ENCODE measurements at regions not wholly inside any gene's neighbourhood (a gene's known extent, or its start where the extent isn't known, plus 50 kb on each side); places are given as distances from the start of the nearest gene placed in this dataset.

- CTCF ChIA-PET: no interaction called here
These were observed 497.6 kb downstream of the STIM2 start for GRCh38 chr4:27358269-27358668.

GRCh38 chr4:27360131-27360530 lies 499.5 kb downstream of the STIM2 start:
- Mint-ChIP-seq H3K9me3 (ENCODE audit: insufficient read depth) (no peaks in the 10 kb centered on the region), H3K4me1 (ENCODE audit: low read depth) (no peaks in the 10 kb centered on the region), H3K36me3 (ENCODE audit: low read depth) (no peaks in the 10 kb centered on the region), H3K27me3 (ENCODE audit: low read depth) (no peaks in the 10 kb centered on the region), H3K4me3 (no peak overlapping the region), H3K27ac (no peak overlapping the region)
- ATAC-seq: no peak
- DNase-seq: no peak
- CTCF ChIA-PET: no interaction called here
- POLR2A ChIA-PET: no interaction called here

More at GRCh38 chr4:27358269-27358668, 497.6 kb downstream of the STIM2 start:
- Mint-ChIP-seq H3K4me3 (no peak overlapping the region), H3K4me1 (ENCODE audit: low read depth) (no peaks in the 10 kb centered on the region), H3K27me3 (ENCODE audit: low read depth) (no peaks in the 10 kb centered on the region), H3K9me3 (ENCODE audit: insufficient read depth) (no peaks in the 10 kb centered on the region), H3K36me3 (ENCODE audit: low read depth) (no peaks in the 10 kb centered on the region), H3K27ac (no peak overlapping the region)
- POLR2A ChIA-PET: no interaction called here
- ATAC-seq (no peak), DNase-seq (no peak)

DNA sequence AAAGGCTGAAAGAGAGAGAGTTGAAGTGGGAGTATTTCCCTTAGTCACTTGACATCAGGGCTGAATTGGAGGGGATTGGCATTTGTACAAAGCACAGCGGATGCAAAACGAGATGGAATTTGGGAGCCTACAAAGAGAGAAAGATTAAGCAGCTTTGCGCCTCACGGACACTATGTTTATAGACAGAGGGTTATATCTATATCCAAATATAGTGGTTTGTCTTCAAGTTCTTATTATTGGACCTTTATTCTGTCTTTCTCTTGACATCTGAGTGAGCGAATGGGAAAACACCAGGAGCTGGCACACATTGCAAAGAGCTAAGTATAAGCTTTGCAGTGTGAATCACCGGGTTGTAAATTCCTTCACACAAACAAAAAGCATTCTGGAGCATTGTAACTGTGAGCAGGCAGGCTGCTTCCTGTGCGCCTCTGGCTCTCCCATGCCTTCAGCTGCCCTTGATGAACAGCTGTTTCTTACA lies 500.2 kb downstream of the STIM2 start:
- Mint-ChIP-seq H3K36me3 (ENCODE audit: low read depth) (no peaks in the 10 kb centered on the region), H3K27ac (no peak overlapping the region), H3K4me1 (ENCODE audit: low read depth) (no peaks in the 10 kb centered on the region), H3K4me3 (no peak overlapping the region), H3K27me3 (ENCODE audit: low read depth) (no peaks in the 10 kb centered on the region), H3K9me3 (ENCODE audit: insufficient read depth) (no peaks in the 10 kb centered on the region)
- POLR2A ChIA-PET: no interaction called here
- DNase-seq (no peak), ATAC-seq (no peak)
- CTCF ChIA-PET: no interaction called here

DNA sequence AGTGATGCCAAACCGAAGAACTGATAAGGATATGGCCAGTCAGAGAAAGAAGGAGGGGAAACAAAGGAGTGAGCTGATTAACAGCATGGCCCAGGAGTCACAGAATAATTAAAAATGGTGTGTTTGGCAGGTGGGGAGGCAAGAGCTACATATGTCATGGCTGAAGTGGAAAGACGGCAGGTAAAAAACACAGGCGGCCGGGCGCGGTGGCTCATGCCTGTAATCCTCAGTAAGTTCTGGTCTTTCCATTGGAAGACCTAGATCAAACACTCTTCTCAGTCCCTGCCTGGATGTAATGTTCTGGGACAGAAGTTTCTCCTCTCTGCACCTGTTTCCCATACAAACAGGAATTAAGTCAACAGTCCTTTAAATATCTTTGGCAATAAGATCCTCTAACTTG lies 503.9 kb downstream of the STIM2 start:
- Mint-ChIP-seq H3K9me3 (ENCODE audit: insufficient read depth) (no peaks in the 10 kb centered on the region), H3K4me1 (ENCODE audit: low read depth) (no peaks in the 10 kb centered on the region), H3K27ac (no peak overlapping the region), H3K27me3 (ENCODE audit: low read depth) (no peaks in the 10 kb centered on the region), H3K4me3 (no peak overlapping the region), H3K36me3 (ENCODE audit: low read depth) (no peaks in the 10 kb centered on the region)
- DNase-seq (no peak), ATAC-seq (no peak)
- ChIA-PET CTCF (no interaction called here), POLR2A (no interaction called here)

DNA sequence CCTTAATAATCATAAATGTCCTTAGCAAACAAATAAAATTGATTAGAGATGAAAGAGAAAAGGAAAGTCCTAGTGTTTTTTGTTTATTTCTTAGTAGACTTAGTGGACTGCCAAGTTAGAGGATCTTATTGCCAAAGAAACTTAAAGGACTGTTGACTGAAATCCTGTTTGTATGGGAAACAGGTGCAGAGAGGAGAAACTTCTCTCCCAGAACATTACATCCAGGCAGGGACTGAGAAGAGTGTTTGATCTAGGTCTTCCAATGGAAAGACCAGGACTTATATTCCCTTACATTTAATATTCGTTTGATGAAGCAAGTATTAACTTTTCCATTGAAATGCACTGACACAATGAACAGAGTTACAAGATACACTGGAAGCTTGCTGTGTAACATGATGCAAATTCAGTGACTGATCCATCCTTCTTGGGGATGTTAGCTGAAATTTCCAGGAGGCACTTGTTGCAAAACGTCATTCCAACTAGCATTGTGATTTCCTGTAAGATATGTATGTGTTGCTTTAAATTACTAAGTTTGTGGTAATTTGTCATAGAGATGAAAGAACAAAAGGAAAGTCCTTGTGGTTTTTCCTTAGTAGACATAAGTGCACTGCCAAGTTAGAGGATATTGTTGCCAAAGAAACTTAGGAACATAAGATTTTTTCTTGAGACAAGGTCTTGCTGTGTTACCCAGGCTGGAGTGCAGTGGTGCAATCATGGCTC lies 505.6 kb downstream of the STIM2 start:
- no peak for DNase-seq
- Mint-ChIP-seq H3K4me1 (ENCODE audit: low read depth) (no peaks in the 10 kb centered on the region), H3K27ac (no peak overlapping the region), H3K36me3 (ENCODE audit: low read depth) (no peaks in the 10 kb centered on the region), H3K27me3 (ENCODE audit: low read depth) (no peaks in the 10 kb centered on the region), H3K9me3 (ENCODE audit: insufficient read depth) (no peaks in the 10 kb centered on the region), H3K4me3 (no peak overlapping the region)
- ATAC-seq: no peak
- ChIA-PET CTCF (no interaction called here), POLR2A (no interaction called here)

- ChIA-PET CTCF (no interaction called here), POLR2A (no interaction called here)
- DNase-seq: no peak
- H3K4me3 Mint-ChIP-seq: no peak overlapping the region
- H3K9me3 Mint-ChIP-seq (ENCODE audit: insufficient read depth): no peaks in the 10 kb centered on the region
- no peaks in the 10 kb centered on the region for H3K36me3 Mint-ChIP-seq (ENCODE audit: low read depth)
- H3K4me1 Mint-ChIP-seq (ENCODE audit: low read depth): no peaks in the 10 kb centered on the region
- H3K27ac Mint-ChIP-seq: no peak overlapping the region
- H3K27me3 Mint-ChIP-seq (ENCODE audit: low read depth): no peaks in the 10 kb centered on the region
- ATAC-seq: no peak
These were observed 508.1 kb downstream of the STIM2 start for GRCh38 chr4:27368781-27369180.

- peaks cover 6% of the 10 kb centered on the region for H3K9me3 Mint-ChIP-seq (ENCODE audit: insufficient read depth)
- POLR2A ChIA-PET: no interaction called here
- CTCF ChIA-PET: no interaction called here
- H3K27ac Mint-ChIP-seq: no peak overlapping the region
- no peaks in the 10 kb centered on the region for H3K27me3 Mint-ChIP-seq (ENCODE audit: low read depth)
- DNase-seq (no peak), ATAC-seq (no peak)
- H3K4me1 Mint-ChIP-seq (ENCODE audit: low read depth): no peaks in the 10 kb centered on the region
- H3K36me3 Mint-ChIP-seq (ENCODE audit: low read depth): no peaks in the 10 kb centered on the region
- H3K4me3 Mint-ChIP-seq: no peak overlapping the region
These were observed 521.2 kb downstream of the STIM2 start for GRCh38 chr4:27381815-27382214.

DNA sequence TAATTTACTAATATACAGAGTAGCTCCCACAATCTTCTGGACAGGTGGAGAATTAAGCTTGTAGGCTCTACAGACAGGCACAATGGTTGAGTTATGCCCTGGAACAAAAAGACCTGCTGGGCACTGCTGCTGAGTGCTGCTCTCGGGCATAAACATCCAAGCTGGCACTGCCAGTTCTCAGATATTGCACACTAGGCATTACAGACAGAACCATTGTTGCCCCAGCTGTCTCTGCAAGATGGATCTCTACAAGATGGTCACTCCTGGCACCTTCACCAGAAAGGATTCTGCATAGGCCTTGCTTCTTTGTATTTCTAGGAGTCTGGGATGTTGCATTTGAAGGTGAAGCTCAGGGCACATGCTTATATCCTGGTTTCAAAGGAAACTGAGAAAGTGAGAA lies 527.1 kb downstream of the STIM2 start:
- Mint-ChIP-seq H3K4me1 (ENCODE audit: low read depth) (no peaks in the 10 kb centered on the region), H3K36me3 (ENCODE audit: low read depth) (no peaks in the 10 kb centered on the region), H3K27ac (no peak overlapping the region), H3K4me3 (no peak overlapping the region), H3K27me3 (ENCODE audit: low read depth) (no peaks in the 10 kb centered on the region), H3K9me3 (ENCODE audit: insufficient read depth) (peaks cover 6% of the 10 kb centered on the region)
- CTCF ChIA-PET: no interaction called here
- DNase-seq (no peak), ATAC-seq (no peak)
- POLR2A ChIA-PET: no interaction called here

DNA sequence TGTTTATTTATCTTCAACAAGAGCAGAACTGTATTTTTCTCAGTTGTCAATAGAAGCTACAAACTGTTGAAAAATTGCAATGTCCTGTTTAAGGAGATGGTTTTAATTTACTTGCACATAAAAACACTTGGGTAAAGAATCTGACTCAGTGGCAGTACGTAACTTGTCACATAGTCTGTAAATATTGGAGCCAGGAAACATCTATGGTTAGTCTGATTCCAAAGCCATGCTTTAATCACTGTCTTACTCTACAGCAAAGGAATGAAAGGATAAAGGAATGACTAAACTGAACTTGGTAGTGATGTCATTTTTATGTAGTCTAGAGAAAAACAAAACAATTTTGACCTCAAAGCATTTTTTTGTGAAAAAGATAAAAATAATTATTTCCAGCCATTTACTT lies 537.2 kb downstream of the STIM2 start:
- CTCF ChIA-PET: no interaction called here
- no peaks in the 10 kb centered on the region for H3K27me3 Mint-ChIP-seq (ENCODE audit: low read depth)

GRCh38 chr4:27398631-27399310 lies 538.1 kb downstream of the STIM2 start:
- ChIA-PET POLR2A (no interaction called here), CTCF (no interaction called here)
- ATAC-seq (no peak), DNase-seq (no peak)
- Mint-ChIP-seq H3K4me3 (no peak overlapping the region), H3K36me3 (ENCODE audit: low read depth) (no peaks in the 10 kb centered on the region), H3K4me1 (ENCODE audit: low read depth) (no peaks in the 10 kb centered on the region), H3K27ac (no peak overlapping the region), H3K9me3 (ENCODE audit: insufficient read depth) (peaks cover 5% of the 10 kb centered on the region), H3K27me3 (ENCODE audit: low read depth) (no peaks in the 10 kb centered on the region)

More for the DNA sequence above, 537.2 kb downstream of the STIM2 start:
- H3K27ac Mint-ChIP-seq: no peak overlapping the region
- no peaks in the 10 kb centered on the region for H3K4me1 Mint-ChIP-seq (ENCODE audit: low read depth)
- no peak for ATAC-seq
- POLR2A ChIA-PET: no interaction called here
- H3K9me3 Mint-ChIP-seq (ENCODE audit: insufficient read depth): peaks cover 5% of the 10 kb centered on the region
- H3K4me3 Mint-ChIP-seq: no peak overlapping the region
- DNase-seq: no peak
- no peaks in the 10 kb centered on the region for H3K36me3 Mint-ChIP-seq (ENCODE audit: low read depth)

GRCh38 chr4:27407616-27408015 lies 547.0 kb downstream of the STIM2 start:
- CTCF ChIA-PET: no interaction called here
- H3K36me3 Mint-ChIP-seq (ENCODE audit: low read depth): no peaks in the 10 kb centered on the region
- no peak overlapping the region for H3K4me3 Mint-ChIP-seq

DNA sequence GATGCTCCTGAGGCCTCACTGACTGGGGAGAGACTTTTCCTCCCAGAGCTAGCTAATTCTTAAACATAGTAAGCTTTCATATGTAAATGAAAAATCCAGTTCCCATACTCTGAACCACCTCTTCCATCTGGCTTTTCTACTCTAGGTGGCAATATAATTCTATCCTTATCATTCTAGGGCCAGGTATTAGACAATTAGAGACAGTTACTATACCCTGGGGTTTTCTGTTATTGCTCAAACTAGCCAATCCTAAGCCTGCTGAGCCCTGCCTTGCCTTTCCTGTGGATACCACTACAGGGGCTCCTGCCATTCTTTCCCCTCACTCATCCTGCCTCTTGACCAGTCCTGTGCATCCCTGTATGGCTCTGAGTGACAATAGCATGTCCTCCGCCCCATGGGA lies 552.0 kb downstream of the STIM2 start:
- no peaks in the 10 kb centered on the region for H3K9me3 Mint-ChIP-seq (ENCODE audit: insufficient read depth)
- H3K4me1 Mint-ChIP-seq (ENCODE audit: low read depth): no peaks in the 10 kb centered on the region
- H3K36me3 Mint-ChIP-seq (ENCODE audit: low read depth): no peaks in the 10 kb centered on the region
- H3K4me3 Mint-ChIP-seq: no peak overlapping the region
- ATAC-seq (no peak), DNase-seq (no peak)
- ChIA-PET POLR2A (no interaction called here), CTCF (no interaction called here)
- no peaks in the 10 kb centered on the region for H3K27me3 Mint-ChIP-seq (ENCODE audit: low read depth)
- H3K27ac Mint-ChIP-seq: no peak overlapping the region

More at GRCh38 chr4:27407616-27408015, 547.0 kb downstream of the STIM2 start:
- no peak overlapping the region for H3K27ac Mint-ChIP-seq
- DNase-seq (no peak), ATAC-seq (no peak)
- H3K27me3 Mint-ChIP-seq (ENCODE audit: low read depth): no peaks in the 10 kb centered on the region
- POLR2A ChIA-PET: no interaction called here
- H3K9me3 Mint-ChIP-seq (ENCODE audit: insufficient read depth): no peaks in the 10 kb centered on the region
- no peaks in the 10 kb centered on the region for H3K4me1 Mint-ChIP-seq (ENCODE audit: low read depth)

Data from activated CD8-positive, alpha-beta T cell treated with anti-CD3 and anti-CD28 coated beads, Interleukin-2, amount 10 ng/mL, durations not matched to agents 7 days and 5 days (primary cell).